ENCODE measurements at regions not wholly inside any gene's neighbourhood (a gene's known extent, or its start where the extent isn't known, plus 50 kb on each side); places are given as distances from the start of the nearest gene placed in this dataset.

DNA sequence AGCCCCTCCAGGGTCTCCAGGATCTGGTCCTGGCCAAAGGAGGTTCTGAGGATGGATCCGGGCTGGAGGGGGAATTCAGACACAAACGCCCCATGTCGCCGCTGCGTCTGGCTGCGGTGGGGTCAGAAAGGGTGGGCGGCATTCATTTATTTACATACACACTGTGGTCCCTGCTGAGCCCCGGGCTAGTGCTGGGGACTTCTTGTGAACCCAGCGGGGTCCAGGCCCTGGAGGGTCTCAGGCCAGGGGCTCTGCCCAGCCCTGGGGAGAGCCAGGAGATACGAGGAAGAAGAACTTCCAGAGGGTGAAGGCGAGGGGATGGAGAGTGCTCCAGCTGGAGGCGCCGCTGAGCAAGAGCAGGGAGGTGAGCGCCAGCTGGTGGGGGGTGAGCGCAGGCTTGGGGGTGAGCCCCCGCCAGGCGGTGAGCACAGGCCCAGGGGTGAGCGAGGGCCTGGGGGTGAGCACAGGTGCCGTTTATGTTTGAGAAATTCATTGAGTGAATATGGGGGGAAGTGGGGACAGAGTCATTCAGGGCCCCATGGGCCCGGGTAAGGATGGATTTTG, 68.1 kb downstream of the NCOR2 start:
- in situ Hi-C loops (cut with MboI; ENCODE audit: low pct_unique_long_range_greater_than_20kb, low sequenced_read_pairs, unreplicated experiment), result no loop called here
- no peak for DNase-seq (ENCODE audit: low spot score)
- TF ChIP-seq, protein P1, sequence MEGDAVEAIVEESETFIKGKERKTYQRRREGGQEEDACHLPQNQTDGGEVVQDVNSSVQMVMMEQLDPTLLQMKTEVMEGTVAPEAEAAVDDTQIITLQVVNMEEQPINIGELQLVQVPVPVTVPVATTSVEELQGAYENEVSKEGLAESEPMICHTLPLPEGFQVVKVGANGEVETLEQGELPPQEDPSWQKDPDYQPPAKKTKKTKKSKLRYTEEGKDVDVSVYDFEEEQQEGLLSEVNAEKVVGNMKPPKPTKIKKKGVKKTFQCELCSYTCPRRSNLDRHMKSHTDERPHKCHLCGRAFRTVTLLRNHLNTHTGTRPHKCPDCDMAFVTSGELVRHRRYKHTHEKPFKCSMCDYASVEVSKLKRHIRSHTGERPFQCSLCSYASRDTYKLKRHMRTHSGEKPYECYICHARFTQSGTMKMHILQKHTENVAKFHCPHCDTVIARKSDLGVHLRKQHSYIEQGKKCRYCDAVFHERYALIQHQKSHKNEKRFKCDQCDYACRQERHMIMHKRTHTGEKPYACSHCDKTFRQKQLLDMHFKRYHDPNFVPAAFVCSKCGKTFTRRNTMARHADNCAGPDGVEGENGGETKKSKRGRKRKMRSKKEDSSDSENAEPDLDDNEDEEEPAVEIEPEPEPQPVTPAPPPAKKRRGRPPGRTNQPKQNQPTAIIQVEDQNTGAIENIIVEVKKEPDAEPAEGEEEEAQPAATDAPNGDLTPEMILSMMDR (IDR thresholded peaks at IDR 0.05; ENCODE audit: extremely low read depth, insufficient read depth, missing control alignments), result peak; percentile 23

DNA sequence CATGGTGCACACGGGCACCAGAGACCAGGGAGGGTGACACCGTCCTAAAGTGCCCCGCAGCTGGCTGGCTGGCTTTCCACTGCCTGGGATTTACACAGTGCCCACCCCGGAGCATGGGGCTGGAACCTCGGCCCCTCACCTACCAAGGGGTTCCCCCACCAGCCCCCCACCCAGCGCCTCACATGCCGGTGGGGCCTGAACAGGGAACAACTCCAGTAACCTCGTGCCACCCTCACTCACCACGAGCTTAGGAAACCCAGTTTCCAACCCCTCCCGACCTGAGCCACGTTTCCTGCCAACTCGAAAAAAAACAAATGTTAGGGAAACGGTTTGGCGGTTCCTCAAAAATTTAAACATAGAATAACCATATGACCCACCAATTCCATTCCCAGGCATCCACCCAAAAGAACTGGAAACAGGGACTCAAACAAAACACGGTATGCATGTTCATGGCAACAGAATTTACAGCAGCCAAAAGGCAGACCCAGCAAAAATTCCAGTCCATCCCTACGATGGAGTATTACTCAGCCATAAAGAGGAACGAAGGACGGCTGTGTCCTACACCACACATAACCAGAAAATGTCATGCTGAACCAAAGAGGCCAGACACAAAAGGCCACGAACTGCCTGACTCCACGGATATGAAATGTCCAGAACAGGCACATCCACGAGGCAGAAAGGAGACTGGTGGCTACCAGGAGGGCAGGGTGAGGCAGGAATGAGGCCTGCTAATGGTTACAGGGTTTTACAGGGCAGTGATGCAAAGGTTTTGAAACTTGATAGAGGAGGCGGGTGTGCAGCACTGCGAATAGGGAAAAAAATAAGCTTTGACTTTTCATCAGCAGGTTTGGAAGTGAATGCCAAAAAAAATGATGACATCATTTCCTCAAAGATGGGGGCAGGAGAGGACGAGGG, 68.9 kb downstream of the NCOR2 start:
- in situ Hi-C loops (cut with MboI; ENCODE audit: low pct_unique_long_range_greater_than_20kb, low sequenced_read_pairs, unreplicated experiment), result no loop called here
- TF ChIP-seq, protein P1 (IDR thresholded peaks at IDR 0.05; ENCODE audit: extremely low read depth, insufficient read depth, missing control alignments), result no peak
- no peak for DNase-seq (ENCODE audit: low spot score)

DNA sequence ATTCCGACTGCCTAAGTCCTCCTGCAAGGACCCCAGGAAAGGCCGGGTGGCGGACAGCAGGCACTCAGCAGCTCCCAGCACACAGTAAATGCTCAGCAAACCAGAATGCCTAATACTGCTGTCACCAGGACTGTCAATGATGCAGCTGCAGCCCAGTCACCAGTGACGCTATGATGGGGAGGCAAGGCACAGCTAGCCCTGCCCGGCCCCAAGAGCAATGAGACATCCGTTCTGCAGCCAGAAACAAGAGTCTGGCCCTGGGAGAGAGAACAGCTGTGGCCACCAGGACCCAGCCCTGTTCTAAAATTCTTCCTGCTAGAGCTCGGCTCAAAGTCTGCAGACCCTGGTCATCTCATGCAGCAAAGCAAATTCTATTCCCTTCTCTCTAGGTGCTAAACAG, 69.8 kb downstream of the NCOR2 start:
- in situ Hi-C loops (cut with MboI; ENCODE audit: low pct_unique_long_range_greater_than_20kb, low sequenced_read_pairs, unreplicated experiment), result no loop called here
- peak; percentile 72 for DNase-seq (ENCODE audit: low spot score)
- TF ChIP-seq, protein P1 (IDR thresholded peaks at IDR 0.05; ENCODE audit: extremely low read depth, insufficient read depth, missing control alignments), result no peak

DNA sequence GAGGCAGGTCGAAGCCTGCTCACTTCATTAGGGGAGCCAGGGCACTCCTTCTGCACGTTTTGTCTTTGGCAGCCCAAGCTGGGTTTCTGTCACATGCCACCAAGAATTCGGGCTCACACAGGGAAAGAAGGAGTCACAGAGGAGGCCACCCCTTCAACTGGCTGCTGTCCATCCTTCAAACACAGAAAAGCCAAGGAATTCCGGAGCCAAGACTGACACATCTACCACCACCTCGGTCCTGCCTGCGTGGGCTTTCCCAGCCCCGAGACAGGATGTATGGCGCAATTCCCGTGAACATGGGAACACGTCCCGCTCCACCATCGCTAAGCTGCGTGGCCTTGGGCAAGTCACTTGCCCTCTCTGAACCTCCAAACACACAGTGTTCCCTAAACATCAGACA, 70.4 kb downstream of the NCOR2 start:
- DNase-seq (ENCODE audit: low spot score), result no peak
- in situ Hi-C loops (cut with MboI; ENCODE audit: low pct_unique_long_range_greater_than_20kb, low sequenced_read_pairs, unreplicated experiment), result no loop called here
- TF ChIP-seq, protein P1 (IDR thresholded peaks at IDR 0.05; ENCODE audit: extremely low read depth, insufficient read depth, missing control alignments), result no peak

DNA sequence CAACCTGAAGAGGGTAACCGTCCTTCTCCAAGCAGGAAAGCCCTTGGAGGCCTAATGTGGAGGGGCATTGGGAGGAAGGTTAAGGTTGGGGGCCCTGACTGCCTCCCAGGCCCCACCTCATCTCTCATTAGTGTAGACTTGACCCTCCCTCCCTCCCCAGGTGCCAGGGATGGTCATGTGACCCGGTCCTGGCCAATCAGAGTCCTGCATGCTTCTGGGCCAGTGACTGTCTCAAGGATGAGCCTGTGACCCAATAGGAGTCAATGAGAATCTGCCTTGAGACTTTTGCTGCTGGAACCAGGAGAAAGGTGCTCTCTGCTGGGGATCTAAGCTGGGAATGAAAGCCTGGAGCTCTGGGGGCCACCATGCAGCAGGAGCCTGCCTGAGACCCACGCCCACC, 70.8 kb downstream of the NCOR2 start:
- peak; percentile 80 for DNase-seq (ENCODE audit: low spot score)
- TF ChIP-seq, protein P1 (IDR thresholded peaks at IDR 0.05; ENCODE audit: extremely low read depth, insufficient read depth, missing control alignments), result no peak
- in situ Hi-C loops (cut with MboI; ENCODE audit: low pct_unique_long_range_greater_than_20kb, low sequenced_read_pairs, unreplicated experiment), result no loop called here

DNA sequence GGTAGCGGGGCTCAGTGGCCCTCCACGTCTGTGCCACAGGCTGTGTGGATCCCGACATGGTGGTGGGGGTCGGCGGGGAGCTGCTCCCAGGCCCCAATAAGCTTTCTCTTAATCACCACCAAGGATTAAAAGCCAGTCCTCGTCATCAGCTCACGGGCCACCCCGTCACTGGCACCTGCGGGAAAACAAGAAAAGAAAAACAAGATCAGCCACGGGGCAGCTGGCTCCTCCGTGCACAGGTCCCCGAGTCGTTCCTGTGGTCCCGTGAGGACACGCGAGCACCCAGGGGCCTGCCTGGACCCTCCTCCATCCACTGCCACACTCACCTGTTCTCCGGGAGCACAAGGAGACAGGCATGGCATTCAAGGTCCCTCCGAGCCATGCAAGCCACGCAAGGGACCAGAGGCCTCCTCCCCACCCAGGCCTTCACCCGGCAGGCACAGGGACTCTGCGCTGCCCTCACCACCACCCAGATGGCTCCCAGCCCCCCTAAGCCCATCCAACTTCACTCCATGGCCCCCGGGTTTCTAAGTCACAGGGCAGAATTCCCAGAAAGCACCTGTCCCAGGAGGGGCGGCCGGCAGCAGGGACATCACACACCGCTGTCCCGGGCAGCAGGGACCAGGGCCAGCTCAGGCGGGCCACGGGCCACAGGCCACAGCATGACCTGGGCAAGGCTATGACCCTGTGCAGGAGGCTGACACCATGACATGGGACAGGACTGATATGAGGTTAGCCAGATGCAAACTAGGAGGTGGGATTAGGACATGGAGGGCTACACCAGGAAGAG, 72.0 kb downstream of the NCOR2 start:
- DNase-seq (ENCODE audit: low spot score), result no peak
- TF ChIP-seq, protein P1 (IDR thresholded peaks at IDR 0.05; ENCODE audit: extremely low read depth, insufficient read depth, missing control alignments), result no peak
- in situ Hi-C loops (cut with MboI; ENCODE audit: low pct_unique_long_range_greater_than_20kb, low sequenced_read_pairs, unreplicated experiment), result no loop called here

All from GM13977 (cell line).